ENCODE measurements at regions not wholly inside any gene's neighbourhood (a gene's known extent, or its start where the extent isn't known, plus 50 kb on each side); places are given as distances from the start of the nearest gene placed in this dataset.

GRCh38 chr3:40985195-40985594 lies 214.1 kb upstream of the CTNNB1 start:
- H3K4me3 ChIP-seq (ENCODE audit: control insufficient read depth, low read depth, low read length), result no peak overlapping the region
- DNase-seq (ENCODE audit: low read depth), result no peak
- no peak for TF ChIP-seq CTCF (conservative IDR thresholded peaks at IDR 0.05; ENCODE audit: control insufficient read depth, insufficient read depth, low read depth, low read length)

DNA sequence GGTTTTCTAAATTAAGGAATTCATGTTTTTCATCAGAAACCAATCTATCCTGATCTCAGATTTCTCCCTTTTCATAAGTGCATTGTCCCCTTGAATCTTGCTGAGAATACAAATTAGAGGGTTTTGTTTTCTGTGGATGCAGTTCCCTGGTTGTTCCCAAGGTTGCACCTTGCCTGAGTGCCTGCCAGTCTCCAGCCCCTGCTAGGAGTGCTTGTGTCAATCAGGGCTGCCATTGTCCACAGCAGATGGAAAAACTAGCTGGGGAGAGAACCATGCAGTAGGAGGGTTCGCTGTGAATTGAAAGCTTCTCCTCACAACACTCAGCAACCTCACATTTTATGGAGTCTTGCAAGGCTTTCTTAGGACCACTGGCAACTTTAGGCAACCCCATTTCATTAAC lies 210.8 kb upstream of the CTNNB1 start:
- no peak for DNase-seq (ENCODE audit: low read depth)
- H3K4me3 ChIP-seq (ENCODE audit: control insufficient read depth, low read depth, low read length), result no peak overlapping the region
- TF ChIP-seq CTCF (conservative IDR thresholded peaks at IDR 0.05; ENCODE audit: control insufficient read depth, insufficient read depth, low read depth, low read length), result no peak

GRCh38 chr3:40989141-40990061 lies 209.9 kb upstream of the CTNNB1 start:
- DNase-seq (ENCODE audit: low read depth), result peak; percentile 49
- no peak for TF ChIP-seq CTCF (conservative IDR thresholded peaks at IDR 0.05; ENCODE audit: control insufficient read depth, insufficient read depth, low read depth, low read length)
- H3K4me3 ChIP-seq (ENCODE audit: control insufficient read depth, low read depth, low read length), result no peak overlapping the region

- TF ChIP-seq CTCF (conservative IDR thresholded peaks at IDR 0.05; ENCODE audit: control insufficient read depth, insufficient read depth, low read depth, low read length), result no peak
- DNase-seq (ENCODE audit: low read depth), result peak; percentile 20
- no peak overlapping the region for H3K4me3 ChIP-seq (ENCODE audit: control insufficient read depth, low read depth, low read length)
Measured at GRCh38 chr3:40990062-40990456, 209.2 kb upstream of the CTNNB1 start.

DNA sequence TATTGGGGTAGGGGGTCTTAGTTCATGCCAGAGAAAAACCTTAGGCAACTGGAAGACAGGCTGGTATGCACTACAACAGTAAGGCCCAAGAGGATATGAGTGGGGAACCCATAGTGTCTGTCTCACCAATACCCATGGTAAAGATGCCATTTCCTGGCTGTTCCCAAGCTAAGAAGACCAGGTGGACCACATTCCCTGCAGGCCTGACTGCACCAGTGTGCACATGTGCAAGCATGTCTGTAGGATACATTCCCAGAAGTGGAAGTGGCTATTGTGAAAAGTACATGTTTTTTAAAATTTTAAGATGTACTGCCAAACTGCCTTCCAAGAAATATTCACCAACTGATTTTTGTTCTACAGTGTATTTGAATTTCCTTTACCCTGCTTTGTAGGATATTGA lies 207.3 kb upstream of the CTNNB1 start:
- no peak for DNase-seq (ENCODE audit: low read depth)

DNA sequence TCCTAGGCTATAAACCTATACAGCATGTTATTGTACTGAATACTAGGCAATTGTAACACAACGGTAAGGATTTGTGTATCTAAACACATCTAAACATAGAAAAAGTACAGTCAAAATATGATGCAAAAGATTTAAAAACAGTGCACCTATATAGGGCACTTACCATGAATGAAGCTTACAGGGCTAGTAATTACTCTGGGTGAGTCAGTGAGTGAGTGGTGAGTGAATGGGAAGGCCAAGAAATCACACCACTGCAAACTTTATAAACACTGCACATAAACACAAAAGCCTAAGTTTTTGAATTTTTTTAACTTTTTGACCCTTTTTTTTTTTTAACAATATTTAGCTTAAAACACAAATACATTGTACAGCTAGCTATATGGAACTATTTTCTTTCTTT lies 204.7 kb upstream of the CTNNB1 start:
- no peak for TF ChIP-seq CTCF (conservative IDR thresholded peaks at IDR 0.05; ENCODE audit: control insufficient read depth, insufficient read depth, low read depth, low read length)
- H3K4me3 ChIP-seq (ENCODE audit: control insufficient read depth, low read depth, low read length), result no peak overlapping the region
- DNase-seq (ENCODE audit: low read depth), result peak; percentile 50

More for the DNA sequence above, 207.3 kb upstream of the CTNNB1 start:
- TF ChIP-seq CTCF (conservative IDR thresholded peaks at IDR 0.05; ENCODE audit: control insufficient read depth, insufficient read depth, low read depth, low read length), result no peak
- no peak overlapping the region for H3K4me3 ChIP-seq (ENCODE audit: control insufficient read depth, low read depth, low read length)

Data from fibroblast of mammary gland (primary cell).